Stimulated activated CD4-positive, alpha-beta T cell treated with anti-CD3 and anti-CD28 coated beads, Interleukin-15, amount 100 ng/mL, for 24 hours (primary cell): ENCODE measurements at regions not wholly inside any gene's neighbourhood (a gene's known extent, or its start where the extent isn't known, plus 50 kb on each side); places are given as distances from the start of the nearest gene placed in this dataset.
"Not testable (repeated sequence)": the region's sequence is repeated elsewhere in the genome, so short reads cannot be mapped to it uniquely, and the experiment has no call there.

Source experiments
- DNase-seq: peaks from one replicate; pipeline ENCODE4 v3.0.0-alpha.2; 2020

DNA sequence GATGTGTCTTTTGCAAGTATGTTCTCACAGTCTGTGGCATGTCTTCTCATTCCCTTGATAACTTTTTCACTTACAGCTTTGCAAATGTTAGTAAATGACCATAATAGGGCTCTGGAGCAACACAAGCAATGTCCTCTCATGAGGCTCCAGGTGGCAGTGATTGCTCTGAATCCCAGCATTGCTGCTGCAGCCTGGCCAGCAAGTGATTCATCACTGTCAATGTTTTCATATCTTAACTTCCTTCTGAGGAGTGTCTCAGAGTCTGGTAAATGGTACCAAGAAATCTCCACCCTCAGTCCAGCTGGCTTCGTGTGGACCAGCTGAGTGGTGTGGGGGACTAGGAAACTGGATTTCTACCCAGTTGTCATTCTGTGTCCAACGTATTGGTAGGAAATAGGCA is 139.6 kb downstream of the MYLK4 start:
- no peak for DNase-seq

DNA sequence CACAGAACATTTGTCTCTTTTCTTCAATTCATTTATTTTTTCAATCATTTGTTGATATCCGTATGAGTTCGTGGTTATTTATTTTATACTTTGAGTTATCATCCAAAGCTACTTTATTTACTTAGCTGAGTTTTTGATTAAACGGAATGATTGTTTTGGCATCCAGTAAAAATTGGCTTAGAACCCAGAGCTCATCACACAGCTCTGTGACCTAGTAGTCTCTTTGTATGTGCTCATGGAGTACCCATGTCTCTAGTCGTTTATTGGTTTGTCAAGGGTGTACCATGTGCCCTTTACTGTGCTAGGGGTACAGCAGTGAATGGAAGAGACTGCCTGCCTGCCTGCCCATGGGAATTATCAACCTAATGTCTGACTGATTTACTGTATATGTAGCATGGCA is 142.2 kb downstream of the MYLK4 start:
- DNase-seq: no peak

GRCh38 chr6:2600363-2600762 is 150.4 kb downstream of the MYLK4 start:
- no peak for DNase-seq

- no peak for DNase-seq
These were observed 150.9 kb downstream of the MYLK4 start for GRCh38 chr6:2599817-2600216.

- no peak for DNase-seq
These were observed 151.9 kb downstream of the MYLK4 start for GRCh38 chr6:2598867-2599266.

- no peak for DNase-seq
These were observed 152.7 kb downstream of the MYLK4 start for GRCh38 chr6:2597991-2598390.

DNA sequence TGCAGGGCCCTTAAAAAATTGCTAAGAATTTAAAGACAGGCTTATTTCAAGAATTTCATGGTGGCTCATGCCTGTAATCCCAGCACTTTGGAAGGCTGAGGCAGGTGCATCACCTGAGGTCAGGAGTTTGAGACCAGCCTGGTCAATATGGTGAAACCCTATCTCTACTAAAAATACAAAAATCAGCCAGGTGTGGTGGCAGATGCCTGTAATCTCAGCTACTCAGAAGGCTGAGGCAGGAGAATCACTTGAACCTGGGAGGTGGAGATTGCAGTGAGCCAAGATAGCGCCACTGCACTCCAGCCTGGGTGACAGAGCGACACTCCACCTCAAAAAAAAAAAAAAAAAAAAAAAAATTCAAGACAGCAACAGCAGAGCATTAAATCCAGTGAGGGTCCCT is 153.3 kb downstream of the MYLK4 start:
- not testable (repeated sequence) for DNase-seq

DNA sequence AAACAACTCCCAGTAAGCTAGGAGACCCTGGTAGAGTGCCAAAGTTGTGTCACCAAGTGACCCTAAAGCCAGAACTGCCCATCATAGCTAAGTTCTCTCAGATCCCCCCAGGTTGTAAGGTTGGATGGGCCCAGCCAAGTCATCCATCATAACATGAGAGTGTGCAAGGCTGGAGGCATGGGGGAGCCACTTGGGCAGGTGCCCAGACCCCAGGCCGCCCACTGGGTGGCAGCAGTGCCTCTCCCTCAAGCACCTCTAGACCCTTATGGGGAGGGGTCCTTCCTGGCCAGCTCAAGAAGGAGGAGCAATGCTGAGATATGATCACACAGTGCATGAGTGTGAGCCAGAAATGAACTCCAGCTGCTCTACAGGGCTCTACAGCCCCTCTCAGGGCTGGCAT is 154.5 kb downstream of the MYLK4 start:
- no peak for DNase-seq

- no peak for DNase-seq
These were observed 155.9 kb downstream of the MYLK4 start for GRCh38 chr6:2594868-2595267.

- DNase-seq: no peak
These were observed 157.6 kb downstream of the MYLK4 start for GRCh38 chr6:2593167-2593566.

GRCh38 chr6:2589171-2589661 is 161.5 kb downstream of the MYLK4 start:
- no peak for DNase-seq

DNA sequence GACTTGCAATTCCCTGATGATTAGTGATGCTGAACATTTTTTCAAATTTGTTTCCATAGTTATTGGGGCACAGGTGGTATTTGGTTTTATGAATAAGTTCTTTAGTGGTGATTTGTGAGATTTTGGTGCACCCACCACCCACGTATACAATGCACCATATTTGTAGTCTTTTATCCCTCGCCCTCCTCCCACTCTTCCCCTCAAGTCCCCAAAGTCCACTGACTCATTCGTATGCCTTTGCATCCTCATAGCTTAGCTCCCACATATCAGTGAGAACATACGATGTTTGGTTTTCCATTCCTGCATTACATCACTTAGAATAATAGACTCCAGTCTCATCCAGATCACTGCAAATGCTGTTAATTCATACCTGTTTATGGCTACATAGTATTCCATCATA is 167.3 kb downstream of the MYLK4 start:
- DNase-seq: no peak

DNA sequence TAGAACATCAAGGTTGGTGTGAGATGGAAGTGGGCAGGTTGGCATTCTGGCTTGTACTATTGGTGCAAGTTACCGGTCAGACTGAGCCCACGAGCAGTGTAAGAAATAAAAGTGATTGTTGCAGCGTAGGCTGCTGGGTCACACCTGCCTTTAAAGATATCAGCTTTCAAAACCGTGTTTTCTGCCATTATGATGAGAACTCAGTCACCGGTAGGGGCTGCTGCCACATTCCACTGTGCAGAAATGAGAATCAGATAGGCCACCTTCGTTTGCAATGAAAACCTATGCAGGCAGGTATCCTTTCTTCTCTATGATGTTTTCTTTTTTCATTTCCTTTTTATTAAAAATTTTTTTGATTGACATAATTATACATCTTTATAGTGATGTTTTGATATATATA is 168.5 kb downstream of the MYLK4 start:
- DNase-seq: no peak

DNA sequence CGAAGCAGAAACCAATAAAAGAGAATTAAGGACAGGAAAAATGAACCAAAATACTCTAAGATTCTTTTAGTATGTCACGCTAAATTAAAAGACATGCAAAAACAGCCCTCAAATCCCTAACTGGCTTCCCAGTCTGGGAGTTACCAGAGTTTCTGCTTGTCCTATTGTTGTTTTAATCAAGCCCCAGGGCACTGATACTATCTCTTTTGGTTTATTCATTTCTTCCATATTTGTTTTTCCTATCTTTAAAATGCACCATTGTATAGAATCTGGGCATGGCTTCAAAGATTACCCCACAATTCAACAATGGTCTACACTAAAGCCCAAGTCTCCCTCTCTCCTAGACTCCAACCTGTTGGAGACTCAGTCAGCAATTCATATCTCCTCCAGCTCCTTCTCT is 169.1 kb downstream of the MYLK4 start:
- no peak for DNase-seq

DNA sequence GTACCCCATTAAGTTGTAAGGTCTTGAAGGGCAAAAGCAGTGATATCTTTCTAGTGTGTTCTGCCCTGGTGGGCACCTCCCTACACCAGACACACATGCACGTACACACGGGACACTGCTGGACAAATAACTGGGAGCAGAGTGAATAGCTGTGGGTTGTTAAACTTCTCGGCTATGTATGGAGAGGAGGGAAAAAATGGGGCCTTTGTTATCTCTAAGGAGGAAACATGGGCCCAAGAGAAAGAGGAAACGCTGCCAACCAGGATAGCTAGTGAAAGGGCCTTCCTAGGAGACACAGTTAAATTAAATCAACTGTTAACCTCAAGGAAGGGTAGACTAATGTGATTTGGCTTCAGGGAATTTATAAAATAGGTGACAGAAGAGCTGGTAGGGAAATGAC is 169.7 kb downstream of the MYLK4 start:
- DNase-seq: no peak

GRCh38 chr6:2579804-2580570 is 170.7 kb downstream of the MYLK4 start:
- DNase-seq: no peak

DNA sequence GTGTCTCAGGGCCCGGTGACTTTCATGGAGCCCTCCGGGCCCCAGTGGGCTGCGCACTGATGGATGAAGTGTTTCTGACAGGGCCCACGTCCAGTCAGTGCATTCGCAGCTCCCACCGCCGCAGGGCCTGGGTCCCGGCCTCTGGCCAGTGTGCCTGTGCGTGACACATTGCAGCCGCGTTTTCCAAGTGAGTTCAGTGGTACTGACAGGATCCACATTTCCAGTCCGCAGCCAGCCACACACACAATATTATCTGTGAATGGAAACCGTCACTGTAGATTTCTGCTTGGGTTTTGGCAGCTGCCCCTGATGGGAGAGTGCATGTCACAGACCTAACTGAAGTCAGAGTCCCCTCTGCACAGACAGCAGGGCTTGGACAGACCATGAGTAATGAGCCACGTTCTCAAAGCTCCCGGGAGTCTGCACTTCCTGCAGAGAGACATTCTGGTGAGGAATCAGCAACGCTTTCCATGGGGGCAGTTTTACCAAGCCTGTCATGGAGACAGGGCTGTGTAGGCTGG is 171.4 kb downstream of the MYLK4 start:
- DNase-seq: no peak

DNA sequence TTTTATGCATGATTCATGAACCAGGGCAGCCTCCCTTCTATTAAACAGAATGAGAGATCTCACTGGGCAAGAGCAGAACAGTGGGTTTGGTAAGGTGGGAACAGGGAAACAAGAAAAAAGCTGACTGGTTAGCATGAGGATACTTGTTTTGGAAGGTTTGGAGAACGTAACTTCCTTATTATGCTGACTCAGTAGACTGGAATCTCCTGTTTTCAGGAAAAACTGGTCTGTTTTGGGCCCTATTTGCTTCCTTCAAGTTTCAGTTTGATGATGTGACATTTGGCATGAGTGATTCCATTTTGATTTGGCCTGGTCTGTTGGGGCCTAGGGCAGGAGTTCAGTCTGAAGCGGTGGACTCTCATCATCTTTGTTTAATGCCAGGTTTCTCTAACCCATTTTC is 172.0 kb downstream of the MYLK4 start:
- DNase-seq: no peak

- DNase-seq: no peak
These were observed 174.2 kb downstream of the MYLK4 start for GRCh38 chr6:2576499-2576898.

- no peak for DNase-seq
These were observed 175.5 kb downstream of the MYLK4 start for GRCh38 chr6:2575236-2575635.

DNA sequence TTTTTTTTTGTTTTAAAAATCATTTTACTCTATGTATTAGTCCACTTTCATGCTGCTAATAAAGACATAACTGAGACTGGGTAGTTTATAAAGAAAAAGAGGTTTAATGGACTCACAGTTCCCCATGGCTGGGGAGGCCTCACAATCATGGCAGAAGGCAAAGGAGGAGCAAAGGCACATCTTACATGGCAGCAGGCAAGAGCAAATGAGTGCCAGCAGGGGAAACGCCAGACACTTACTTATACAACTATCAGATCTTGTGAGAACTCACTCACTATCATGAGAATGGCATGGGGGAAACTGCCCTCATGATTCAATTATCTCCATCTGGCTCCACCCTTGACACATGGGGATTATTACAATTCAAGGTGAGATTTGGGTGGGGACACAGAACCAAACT is 181.3 kb downstream of the MYLK4 start:
- not testable (repeated sequence) for DNase-seq

GRCh38 chr6:2566048-2566447 is 184.7 kb downstream of the MYLK4 start:
- no peak for DNase-seq

GRCh38 chr6:2565499-2565898 is 185.2 kb downstream of the MYLK4 start:
- no peak for DNase-seq

DNA sequence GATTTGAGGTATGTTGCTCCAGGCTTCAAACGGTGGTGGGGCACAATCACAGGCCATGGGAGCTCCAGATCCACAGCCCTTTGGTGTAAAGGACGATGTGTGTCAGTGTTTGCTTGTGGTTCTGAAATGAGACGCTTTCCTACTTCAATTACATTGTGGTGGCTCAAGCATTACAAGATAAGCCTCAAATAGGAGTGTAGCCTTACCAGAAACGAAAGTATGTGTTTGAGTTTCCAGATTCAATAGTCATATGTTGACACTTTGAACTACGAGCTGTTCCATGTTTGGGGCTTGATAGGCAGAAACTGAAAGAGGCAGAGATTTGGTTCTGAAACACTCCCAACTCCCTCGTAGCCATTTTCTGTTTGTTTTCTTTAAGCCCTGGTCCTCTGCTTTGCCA is 187.1 kb downstream of the MYLK4 start:
- DNase-seq: peak; percentile 49
